Keratinocyte (primary cell): ENCODE measurements at regions not wholly inside any gene's neighbourhood (a gene's known extent, or its start where the extent isn't known, plus 50 kb on each side); places are given as distances from the start of the nearest gene placed in this dataset.

Experiments used
- EZH2 ChIP-seq: IDR thresholded peaks from one replicate; pipeline ENCODE4 v1.6.1; 2012; ENCODE audit warnings: inconsistent platforms, mild to moderate bottlenecking, low read length, moderate library complexity
- TF ChIP-seq, protein P1 (sequence below), 3 experiments: IDR thresholded peaks in 1 of 3; conservative IDR thresholded peaks in 1 of 3; optimal IDR thresholded peaks in 1 of 3; 2 replicates in 2 of 3; 3 replicates in 1 of 3; pipeline versions ENCODE3 to v1.5.1; 2011; ENCODE audit warnings: low read length in 3 of 3, mild to moderate bottlenecking in 3 of 3, moderate library complexity in 2 of 3, control low read depth in 1 of 3, inconsistent platforms in 1 of 3; ENCODE audit not compliant: insufficient read depth in 2 of 3; ENCODE audit errors: extremely low read depth in 1 of 3

DNA sequence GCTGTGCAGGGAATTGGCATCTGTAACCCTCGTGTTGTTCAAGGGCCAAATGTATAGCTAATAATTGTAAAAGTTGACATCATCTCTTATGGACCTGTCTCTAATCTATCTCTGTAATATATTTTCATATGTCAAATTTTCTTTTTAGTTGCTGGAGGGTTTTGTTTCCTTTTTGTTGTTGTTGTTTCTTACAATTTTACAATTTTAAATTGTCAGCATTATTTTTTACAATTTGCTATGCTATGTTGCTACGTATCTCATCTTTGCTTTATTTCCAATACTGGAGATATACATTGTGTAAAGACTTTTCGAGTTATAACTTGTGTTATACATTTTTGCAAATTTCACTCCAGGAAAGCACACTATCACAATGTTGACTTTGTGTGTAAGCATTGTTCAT, 290.2 kb upstream of the SP4 start:
- TF ChIP-seq, protein P1, sequence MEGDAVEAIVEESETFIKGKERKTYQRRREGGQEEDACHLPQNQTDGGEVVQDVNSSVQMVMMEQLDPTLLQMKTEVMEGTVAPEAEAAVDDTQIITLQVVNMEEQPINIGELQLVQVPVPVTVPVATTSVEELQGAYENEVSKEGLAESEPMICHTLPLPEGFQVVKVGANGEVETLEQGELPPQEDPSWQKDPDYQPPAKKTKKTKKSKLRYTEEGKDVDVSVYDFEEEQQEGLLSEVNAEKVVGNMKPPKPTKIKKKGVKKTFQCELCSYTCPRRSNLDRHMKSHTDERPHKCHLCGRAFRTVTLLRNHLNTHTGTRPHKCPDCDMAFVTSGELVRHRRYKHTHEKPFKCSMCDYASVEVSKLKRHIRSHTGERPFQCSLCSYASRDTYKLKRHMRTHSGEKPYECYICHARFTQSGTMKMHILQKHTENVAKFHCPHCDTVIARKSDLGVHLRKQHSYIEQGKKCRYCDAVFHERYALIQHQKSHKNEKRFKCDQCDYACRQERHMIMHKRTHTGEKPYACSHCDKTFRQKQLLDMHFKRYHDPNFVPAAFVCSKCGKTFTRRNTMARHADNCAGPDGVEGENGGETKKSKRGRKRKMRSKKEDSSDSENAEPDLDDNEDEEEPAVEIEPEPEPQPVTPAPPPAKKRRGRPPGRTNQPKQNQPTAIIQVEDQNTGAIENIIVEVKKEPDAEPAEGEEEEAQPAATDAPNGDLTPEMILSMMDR (optimal IDR thresholded peaks at IDR 0.05 in 1 of 3, IDR thresholded peaks at IDR 0.05 in 1 of 3, conservative IDR thresholded peaks at IDR 0.05 in 1 of 3; ENCODE audit: extremely low read depth in 1 of 3, insufficient read depth in 2 of 3, low read length in 3 of 3), result no peak
- no peak for TF ChIP-seq EZH2
